OCI-LY7 (cell line): ENCODE measurements at regions not wholly inside any gene's neighbourhood (a gene's known extent, or its start where the extent isn't known, plus 50 kb on each side); places are given as distances from the start of the nearest gene placed in this dataset.

Source experiments
- BruUV-seq: library from RNA; stranded (reverse); fragments of 400-500 nt; replicated peaks from 2 replicates; lab custom pipeline; 2021; lab: Mats Ljungman, UMichigan
- CTCF ChIA-PET: fragments of 300-600 bp; sonication (Branson Sonifier 250); formaldehyde crosslinking; loops from one replicate; lab custom pipeline; 2022; ENCODE audit warnings: antibody characterized with exemption; ENCODE audit not compliant: unreplicated experiment; lab: Charles Lee
- POLR2A ChIA-PET: fragments of 300-600 bp; sonication (Branson Sonifier 250); formaldehyde crosslinking; loops from one replicate; lab custom pipeline; 2022; ENCODE audit warnings: antibody characterized with exemption; lab: Charles Lee
- DNase-seq: peaks from one replicate; pipeline ENCODE4 v3.0.0-alpha.2; 2015; ENCODE audit warnings: low spot score
- H2AFZ ChIP-seq: fragments of 200-600 bp; sonication (generic), shearing (Covaris generic); 2 replicates; pipeline ENCODE4 v1.6.1; 2014; ENCODE audit warnings: mild to moderate bottlenecking, antibody characterized with exemption, low read length, moderate library complexity
- H3K27ac ChIP-seq: fragments of 200-600 bp; sonication (generic); 2 replicates; pipeline ENCODE4 v1.5.1; 2014; ENCODE audit warnings: mixed run types, low read depth, mild to moderate bottlenecking, moderate library complexity, low read length, inconsistent platforms; ENCODE audit not compliant: poor library complexity, severe bottlenecking
- H3K36me3 ChIP-seq: fragments of 200-600 bp; sonication (generic); 2 replicates; pipeline ENCODE4 v1.6.1; 2014; ENCODE audit warnings: mild to moderate bottlenecking, antibody characterized with exemption, low read length, moderate library complexity, mixed read lengths; ENCODE audit not compliant: insufficient read depth
- H3K4me1 ChIP-seq: fragments of 200-600 bp; sonication (generic); 2 replicates; pipeline ENCODE4 v1.5.1; 2014; ENCODE audit warnings: mild to moderate bottlenecking, low read length; ENCODE audit not compliant: insufficient read depth, poor library complexity, severe bottlenecking
- H3K4me2 ChIP-seq: fragments of 200-600 bp; sonication (generic); 2 replicates; pipeline ENCODE4 v1.6.1; 2014; ENCODE audit warnings: mild to moderate bottlenecking, low read length
- H3K4me3 ChIP-seq: fragments of 200-600 bp; sonication (generic); 2 replicates; pipeline ENCODE4 v1.5.1; 2014; ENCODE audit warnings: mild to moderate bottlenecking, low read depth, low read length; ENCODE audit not compliant: poor library complexity, severe bottlenecking
- H3K79me2 ChIP-seq: fragments of 200-600 bp; sonication (generic); 2 replicates; pipeline ENCODE4 v1.6.1; 2016; ENCODE audit warnings: low read depth, mild to moderate bottlenecking, low read length, moderate library complexity, mixed read lengths; ENCODE audit not compliant: insufficient read depth
- H3K9me2 ChIP-seq: fragments of 200-600 bp; sonication (generic); 2 replicates; pipeline ENCODE4 v1.6.1; 2016; ENCODE audit warnings: mild to moderate bottlenecking, low read length, mixed read lengths; ENCODE audit not compliant: insufficient read depth
- H3K9me3 ChIP-seq: fragments of 200-600 bp; sonication (generic); 2 replicates; pipeline ENCODE4 v1.6.1; 2014; ENCODE audit warnings: mild to moderate bottlenecking, mixed run types, low read length, mixed read lengths
- H4K20me1 ChIP-seq: fragments of 200-600 bp; sonication (generic); 2 replicates; pipeline ENCODE4 v1.6.1; 2014; ENCODE audit warnings: mild to moderate bottlenecking, antibody characterized with exemption, low read length, moderate library complexity, mixed read lengths; ENCODE audit not compliant: insufficient read depth
- EZH2phosphoT487 ChIP-seq: fragments of 200-600 bp; sonication (generic); IDR thresholded peaks from 2 replicates; pipeline ENCODE4 v1.6.1; 2018; ENCODE audit warnings: low read depth, borderline replicate concordance, mild to moderate bottlenecking, mixed run types, antibody characterized with exemption, low read length, moderate library complexity, mixed read lengths
- intact Hi-C: fragments of 100-400 bp; cut with micrococcal nuclease; formaldehyde crosslinking; loops from one replicate; pipeline ENCODE4 v1.10.0; 2022; ENCODE audit not compliant: unreplicated experiment
- TF ChIP-seq, protein P1 (sequence below): fragments of 200-600 bp; sonication (generic); conservative IDR thresholded peaks from 2 replicates; pipeline ENCODE4 v1.5.1; 2014; ENCODE audit warnings: mild to moderate bottlenecking, antibody characterized with exemption, low read length, moderate library complexity, mixed read lengths

DNA sequence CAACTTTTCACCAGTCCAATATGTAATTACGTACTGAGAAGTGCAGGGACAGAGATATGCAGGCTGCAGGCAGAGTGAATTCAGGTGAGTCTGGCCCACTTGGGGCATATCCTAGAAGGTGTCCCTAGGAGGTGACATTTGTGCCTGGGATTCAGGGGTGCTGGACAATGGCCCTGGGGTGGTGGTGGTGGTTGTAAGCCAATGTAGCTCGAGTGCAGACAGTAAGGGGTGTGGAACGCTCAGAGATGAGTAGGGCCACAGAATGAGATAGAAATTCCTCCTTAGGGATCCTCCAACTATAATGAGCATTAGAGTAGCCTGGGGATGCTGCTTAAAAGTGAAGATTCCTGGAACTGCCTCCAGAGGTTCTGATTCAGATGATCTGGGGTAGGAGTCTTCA, 221.7 kb upstream of the MPHOSPH6 start:
- H2AFZ ChIP-seq, result no peak overlapping the region
- TF ChIP-seq, protein P1, sequence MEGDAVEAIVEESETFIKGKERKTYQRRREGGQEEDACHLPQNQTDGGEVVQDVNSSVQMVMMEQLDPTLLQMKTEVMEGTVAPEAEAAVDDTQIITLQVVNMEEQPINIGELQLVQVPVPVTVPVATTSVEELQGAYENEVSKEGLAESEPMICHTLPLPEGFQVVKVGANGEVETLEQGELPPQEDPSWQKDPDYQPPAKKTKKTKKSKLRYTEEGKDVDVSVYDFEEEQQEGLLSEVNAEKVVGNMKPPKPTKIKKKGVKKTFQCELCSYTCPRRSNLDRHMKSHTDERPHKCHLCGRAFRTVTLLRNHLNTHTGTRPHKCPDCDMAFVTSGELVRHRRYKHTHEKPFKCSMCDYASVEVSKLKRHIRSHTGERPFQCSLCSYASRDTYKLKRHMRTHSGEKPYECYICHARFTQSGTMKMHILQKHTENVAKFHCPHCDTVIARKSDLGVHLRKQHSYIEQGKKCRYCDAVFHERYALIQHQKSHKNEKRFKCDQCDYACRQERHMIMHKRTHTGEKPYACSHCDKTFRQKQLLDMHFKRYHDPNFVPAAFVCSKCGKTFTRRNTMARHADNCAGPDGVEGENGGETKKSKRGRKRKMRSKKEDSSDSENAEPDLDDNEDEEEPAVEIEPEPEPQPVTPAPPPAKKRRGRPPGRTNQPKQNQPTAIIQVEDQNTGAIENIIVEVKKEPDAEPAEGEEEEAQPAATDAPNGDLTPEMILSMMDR, result no peak
- no peak for TF ChIP-seq EZH2phosphoT487
- ChIA-PET CTCF (no interaction called here), POLR2A (no interaction called here)
- no peaks in the 10 kb centered on the region for H3K36me3 ChIP-seq
- H3K9me2 ChIP-seq, result no peaks in the 10 kb centered on the region
- no peak overlapping the region for H3K4me2 ChIP-seq
- no peak overlapping the region for H3K4me3 ChIP-seq
- H3K27ac ChIP-seq, result no peak overlapping the region
- no peaks in the 10 kb centered on the region for H3K4me1 ChIP-seq
- H4K20me1 ChIP-seq, result no peaks in the 10 kb centered on the region
- no peaks in the 10 kb centered on the region for H3K9me3 ChIP-seq
- intact Hi-C loops, result no loop called here
- no TSS peak for BruUV-seq
- H3K79me2 ChIP-seq, result no peaks in the 10 kb centered on the region
- DNase-seq, result no peak

DNA sequence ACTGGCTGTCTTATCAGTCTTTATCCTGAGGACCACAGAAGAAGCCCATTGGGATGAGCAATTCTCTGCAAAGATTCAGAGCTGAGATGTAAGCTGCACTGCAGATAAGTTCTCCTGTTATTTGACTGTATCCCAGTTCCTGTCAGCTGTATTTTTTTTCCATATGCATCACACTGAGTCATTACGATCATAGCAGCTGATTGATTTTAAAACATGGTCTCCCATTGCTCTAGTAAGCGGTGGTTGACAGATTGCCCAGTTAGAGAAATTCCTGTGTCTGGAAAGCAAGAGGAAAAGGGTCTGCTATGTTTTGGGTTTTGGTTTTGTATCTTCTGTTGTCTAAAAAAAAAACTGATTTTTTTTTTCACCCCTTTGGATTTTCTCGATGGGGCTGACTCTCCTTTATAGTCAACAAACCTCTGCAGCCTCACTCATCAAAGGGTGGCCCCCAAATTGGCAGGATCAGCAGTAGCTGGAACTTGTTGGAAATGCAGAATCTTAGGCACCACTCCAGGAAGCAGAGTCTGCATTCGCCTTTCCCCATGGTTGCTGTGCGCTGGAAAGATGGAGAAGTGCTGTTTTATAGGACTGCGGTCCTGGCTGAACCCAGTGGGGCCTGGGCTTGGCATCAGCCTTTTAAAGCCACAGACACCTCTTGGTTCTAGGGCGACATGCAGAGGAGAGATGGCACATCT, 220.1 kb upstream of the MPHOSPH6 start:
- Histone ChIP-seq H3K9me3 (no peaks in the 10 kb centered on the region), H3K36me3 (no peaks in the 10 kb centered on the region), H3K27ac (no peak overlapping the region), H3K9me2 (no peaks in the 10 kb centered on the region), H3K79me2 (no peaks in the 10 kb centered on the region), H2AFZ (no peak overlapping the region), H3K4me2 (no peak overlapping the region), H4K20me1 (no peaks in the 10 kb centered on the region), H3K4me3 (no peak overlapping the region), H3K4me1 (no peaks in the 10 kb centered on the region)
- ChIA-PET CTCF (no interaction called here), POLR2A (interaction anchor here (0.7 kb wide), 1 partner anchor 153 kb away, joined by 3 read pairs; no protein-coding TSS in a partner anchor)
- TF ChIP-seq, protein P1, result no peak
- no peak for TF ChIP-seq EZH2phosphoT487
- intact Hi-C loops, result no loop called here
- BruUV-seq, result no TSS peak
- no peak for DNase-seq

DNA sequence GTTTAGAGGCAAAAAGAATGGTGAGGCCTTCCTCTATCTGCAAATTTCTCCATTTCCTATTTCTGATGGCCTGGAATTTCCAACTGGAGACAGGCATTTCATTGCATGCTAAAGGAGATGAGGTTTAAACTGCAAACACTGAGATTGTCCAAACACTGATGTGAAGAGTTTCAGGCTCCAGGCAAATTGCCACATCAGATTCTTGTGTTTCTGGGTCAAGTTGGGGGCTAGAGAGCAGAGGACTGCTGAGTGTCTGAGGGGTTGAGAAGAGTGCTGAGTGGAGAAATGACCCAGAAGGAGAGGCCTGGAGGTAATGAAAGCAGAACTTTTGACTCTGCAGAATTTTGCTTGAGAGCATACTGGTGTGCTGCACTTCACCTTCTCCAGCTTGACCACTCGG, 216.7 kb upstream of the MPHOSPH6 start:
- Histone ChIP-seq H3K27ac (no peak overlapping the region), H2AFZ (no peak overlapping the region), H3K79me2 (no peaks in the 10 kb centered on the region), H3K4me1 (no peaks in the 10 kb centered on the region), H3K9me3 (no peaks in the 10 kb centered on the region), H4K20me1 (no peaks in the 10 kb centered on the region), H3K9me2 (no peaks in the 10 kb centered on the region), H3K36me3 (no peaks in the 10 kb centered on the region), H3K4me2 (no peak overlapping the region), H3K4me3 (no peak overlapping the region)
- BruUV-seq, result no TSS peak
- ChIA-PET POLR2A (no interaction called here), CTCF (no interaction called here)
- intact Hi-C loops, result no loop called here
- TF ChIP-seq, protein P1, result no peak
- TF ChIP-seq EZH2phosphoT487, result no peak
- no peak for DNase-seq
